Activated T-helper 2 cell treated with anti-CD3 and anti-CD28 coated beads, Interferon-gamma antibody, Interleukin-2, Interleukin-4, amounts not matched to agents 10 μg/mL and 5 μg/mL and 100 μg/mL, durations not matched to agents 14 hours and 24 hours and 36 hours (primary cell): ENCODE measurements at regions not wholly inside any gene's neighbourhood (a gene's known extent, or its start where the extent isn't known, plus 50 kb on each side); places are given as distances from the start of the nearest gene placed in this dataset.

Experiments
- DNase-seq: peaks from one replicate; pipeline ENCODE4 v3.0.0; 2021; ENCODE audit warnings: low spot score
- H3K27ac Mint-ChIP-seq: one replicate; pipeline ENCODE4 v1.8.0; 2021; ENCODE audit warnings: mixed read lengths
- H3K27me3 Mint-ChIP-seq: one replicate; pipeline ENCODE4 v1.8.0; 2021; ENCODE audit warnings: low read depth, mixed read lengths
- H3K36me3 Mint-ChIP-seq: one replicate; pipeline ENCODE4 v1.8.0; 2021; ENCODE audit warnings: low read depth, mixed read lengths
- H3K4me1 Mint-ChIP-seq: one replicate; pipeline ENCODE4 v1.8.0; 2021; ENCODE audit warnings: low read depth, mixed read lengths
- H3K4me3 Mint-ChIP-seq: one replicate; pipeline ENCODE4 v1.8.0; 2021; ENCODE audit warnings: low read depth, mild to moderate bottlenecking, moderate library complexity, mixed read lengths
- H3K9me3 Mint-ChIP-seq: one replicate; pipeline ENCODE4 v1.8.0; 2021; ENCODE audit warnings: mixed read lengths
- intact Hi-C: fragments of 100-400 bp; cut with micrococcal nuclease; formaldehyde crosslinking; loops from one replicate; pipeline ENCODE4 v1.15.1; 2023

GRCh38 chr20:25750765-25751696 is 54.4 kb upstream of the ZNF337 start:
- Mint-ChIP-seq H3K9me3 (no peaks in the 10 kb centered on the region), H3K36me3 (no peaks in the 10 kb centered on the region), H3K4me1 (peaks cover 19% of the 10 kb centered on the region), H3K27me3 (peaks cover 2% of the 10 kb centered on the region), H3K4me3 (peak overlapping the region; percentile 81), H3K27ac (peak overlapping the region; percentile 40)
- peak; percentile 39 for DNase-seq
- intact Hi-C loops, result loop anchor here (2.0 kb wide), 1 partner anchor 54 kb away; the partner anchor contains the start of gene ZNF337

- no peak for DNase-seq
- H3K27me3 Mint-ChIP-seq, result peaks cover 2% of the 10 kb centered on the region
- peak overlapping the region; percentile 81 for H3K4me3 Mint-ChIP-seq
- no peaks in the 10 kb centered on the region for H3K36me3 Mint-ChIP-seq
- intact Hi-C loops, result loop anchor here (2.0 kb wide), 1 partner anchor 53 kb away; the partner anchor contains the start of gene ZNF337
- H3K4me1 Mint-ChIP-seq, result peaks cover 19% of the 10 kb centered on the region
- H3K27ac Mint-ChIP-seq, result no peak overlapping the region
- H3K9me3 Mint-ChIP-seq, result no peaks in the 10 kb centered on the region
Observed at GRCh38 chr20:25750220-25750764, 53.6 kb upstream of the ZNF337 start.

- Mint-ChIP-seq H3K27me3 (peaks cover 2% of the 10 kb centered on the region), H3K9me3 (no peaks in the 10 kb centered on the region), H3K27ac (no peak overlapping the region), H3K4me3 (no peak overlapping the region), H3K4me1 (peaks cover 19% of the 10 kb centered on the region), H3K36me3 (no peaks in the 10 kb centered on the region)
- intact Hi-C loops, result loop anchor here (2.0 kb wide), 1 partner anchor 53 kb away; the partner anchor contains the start of gene ZNF337
- DNase-seq, result no peak
Observed at GRCh38 chr20:25749649-25750048, 53.0 kb upstream of the ZNF337 start.
